ENCODE measurements at regions not wholly inside any gene's neighbourhood (a gene's known extent, or its start where the extent isn't known, plus 50 kb on each side); places are given as distances from the start of the nearest gene placed in this dataset.
A peak's percentile ranks its signal among the peaks of the same experiment; 100 is the strongest.

DNA sequence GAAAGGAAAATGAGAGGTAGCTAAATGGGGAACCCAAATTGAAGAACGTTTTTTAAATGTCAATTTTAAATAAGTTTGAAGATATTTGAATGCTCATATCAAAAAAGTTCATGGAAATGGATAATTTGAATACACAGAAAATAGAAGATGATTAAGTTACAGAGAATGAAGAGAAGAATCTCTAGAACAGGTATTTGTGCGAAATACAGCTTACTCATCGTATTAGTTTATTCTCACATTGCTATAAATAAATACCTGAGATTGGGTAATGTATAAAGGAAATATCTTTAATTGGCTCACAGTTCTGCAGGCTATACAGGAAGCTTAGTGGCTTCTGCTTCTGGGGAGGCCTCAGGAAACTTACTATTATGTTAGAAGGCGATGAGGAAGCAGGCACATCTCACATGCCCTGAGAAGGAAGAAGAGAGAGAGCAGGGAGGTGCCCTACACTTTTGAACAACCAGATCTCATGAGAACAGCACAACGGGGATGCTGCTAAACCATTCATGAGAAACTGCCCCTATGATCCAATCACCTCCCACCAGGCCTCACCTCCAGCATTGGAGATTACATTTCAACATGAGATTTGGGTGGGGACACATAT lies 89.7 kb upstream of the DTNA start:
- no peak for DNase-seq (ENCODE audit: low spot score)
- in situ Hi-C loops (cut with HindIII; ENCODE audit: low sequenced_read_pairs), result no loop called here

DNA sequence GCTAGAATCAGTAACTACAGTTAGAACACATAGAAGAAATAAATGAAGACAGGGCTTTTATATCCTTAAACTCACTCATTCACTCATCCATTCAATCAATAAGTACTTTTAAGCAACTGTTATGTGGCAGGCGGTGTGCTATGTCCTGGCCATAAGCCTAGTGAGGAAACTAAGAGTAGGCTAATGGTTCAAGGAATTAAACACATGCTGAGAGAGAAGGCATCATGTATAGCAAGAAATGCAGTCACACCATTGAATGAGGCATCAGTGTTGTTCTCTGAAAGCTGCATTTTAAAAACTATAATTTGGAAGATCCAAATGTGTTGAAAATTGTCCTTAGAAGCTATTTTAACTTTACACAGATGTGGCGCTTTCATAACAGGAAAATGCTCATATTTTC lies 86.5 kb upstream of the DTNA start:
- in situ Hi-C loops (cut with HindIII; ENCODE audit: low sequenced_read_pairs), result no loop called here
- DNase-seq (ENCODE audit: low spot score), result no peak

GRCh38 chr18:34624551-34624950 lies 85.5 kb upstream of the DTNA start:
- in situ Hi-C loops (cut with HindIII; ENCODE audit: low sequenced_read_pairs), result no loop called here
- DNase-seq (ENCODE audit: low spot score), result no peak

- no peak for DNase-seq (ENCODE audit: low spot score)
- in situ Hi-C loops (cut with HindIII; ENCODE audit: low sequenced_read_pairs), result no loop called here
These were observed 83.5 kb upstream of the DTNA start for GRCh38 chr18:34626404-34627136.

GRCh38 chr18:34627137-34627920 lies 82.8 kb upstream of the DTNA start:
- DNase-seq (ENCODE audit: low spot score), result no peak
- in situ Hi-C loops (cut with HindIII; ENCODE audit: low sequenced_read_pairs), result no loop called here

DNA sequence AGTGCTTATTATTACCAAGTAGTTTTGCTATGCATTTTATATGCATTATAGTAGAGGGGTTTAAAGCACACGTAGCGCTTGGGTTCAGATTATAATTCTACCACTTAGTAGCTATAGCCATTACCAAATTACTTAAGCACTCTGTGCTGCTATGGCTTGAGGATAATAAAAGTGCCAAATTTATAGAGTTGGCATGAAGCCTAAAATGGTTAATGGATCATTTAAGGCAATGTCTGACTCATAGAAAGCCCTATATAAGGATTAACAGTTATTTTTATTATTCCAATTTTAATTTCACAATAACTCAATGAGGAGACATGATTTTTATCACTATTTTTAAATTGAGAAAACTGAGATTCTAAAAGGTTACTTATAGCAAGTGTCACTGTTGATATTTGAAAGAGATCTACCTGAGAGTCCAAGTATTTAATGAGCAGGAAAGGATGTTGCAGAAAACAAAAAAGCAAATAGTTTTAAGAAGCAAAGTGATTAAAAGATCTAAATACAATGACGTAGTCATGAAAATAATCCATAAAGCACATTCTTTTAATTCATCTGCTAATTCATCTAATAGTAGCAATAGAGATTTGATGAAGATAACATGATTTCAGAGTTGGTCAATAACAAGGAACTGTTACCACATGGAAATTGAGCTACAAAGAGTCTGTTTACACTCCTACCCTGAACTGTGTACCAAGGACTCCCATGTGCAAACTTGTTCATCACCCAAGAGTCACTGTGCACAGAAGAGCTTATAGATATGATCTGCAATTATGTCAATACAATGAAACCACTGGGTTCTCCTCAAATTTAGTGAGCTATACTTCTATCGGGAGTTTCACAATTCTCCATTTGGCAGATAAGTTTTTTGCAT lies 78.8 kb upstream of the DTNA start:
- DNase-seq (ENCODE audit: low spot score), result peak; percentile 33
- in situ Hi-C loops (cut with HindIII; ENCODE audit: low sequenced_read_pairs), result no loop called here

- DNase-seq (ENCODE audit: low spot score), result peak; percentile 96
- in situ Hi-C loops (cut with HindIII; ENCODE audit: low sequenced_read_pairs), result no loop called here
These were observed 77.8 kb upstream of the DTNA start for GRCh38 chr18:34632321-34632720.

GRCh38 chr18:34633368-34633767 lies 76.7 kb upstream of the DTNA start:
- in situ Hi-C loops (cut with HindIII; ENCODE audit: low sequenced_read_pairs), result no loop called here

DNA sequence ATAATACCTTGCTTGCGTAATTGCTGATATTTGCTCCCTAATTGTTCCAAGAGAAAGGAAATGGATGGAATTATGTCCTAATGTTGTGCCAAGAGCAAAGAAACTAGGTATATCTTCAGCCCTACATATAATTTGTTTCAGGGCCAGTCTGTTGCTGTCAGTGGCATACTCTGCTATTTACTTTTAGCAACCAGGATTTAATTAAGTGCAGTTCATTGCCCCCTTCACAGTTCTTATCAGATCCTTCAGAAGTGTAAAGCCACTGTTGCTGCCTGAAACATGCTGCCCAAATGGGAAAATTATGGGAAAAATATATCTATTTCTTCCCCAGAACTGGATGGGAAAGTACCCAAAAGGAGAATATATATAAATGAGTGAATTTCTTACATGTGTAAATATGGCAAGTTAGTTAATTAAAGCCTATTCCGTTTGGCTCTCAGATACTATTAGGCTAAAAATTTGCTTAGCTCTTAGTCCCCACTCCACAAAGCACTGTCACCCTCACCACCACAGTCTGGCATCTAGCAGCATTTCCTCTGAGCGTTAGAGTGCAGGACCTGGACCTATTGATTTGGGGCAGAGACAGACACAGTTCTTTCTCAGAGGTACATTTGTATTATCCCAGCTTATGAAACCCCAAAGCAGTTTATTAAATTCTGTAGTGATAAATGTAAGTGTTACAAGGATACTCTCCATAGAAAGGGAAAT lies 72.8 kb upstream of the DTNA start:
- no peak for DNase-seq (ENCODE audit: low spot score)
- in situ Hi-C loops (cut with HindIII; ENCODE audit: low sequenced_read_pairs), result no loop called here

More at GRCh38 chr18:34633368-34633767, 76.7 kb upstream of the DTNA start:
- DNase-seq (ENCODE audit: low spot score), result peak; percentile 60

GRCh38 chr18:34639687-34640086 lies 70.4 kb upstream of the DTNA start:
- DNase-seq (ENCODE audit: low spot score), result peak; percentile 79
- in situ Hi-C loops (cut with HindIII; ENCODE audit: low sequenced_read_pairs), result no loop called here

GRCh38 chr18:34640276-34640675 lies 69.8 kb upstream of the DTNA start:
- no peak for DNase-seq (ENCODE audit: low spot score)
- in situ Hi-C loops (cut with HindIII; ENCODE audit: low sequenced_read_pairs), result no loop called here

GRCh38 chr18:34643989-34644388 lies 66.1 kb upstream of the DTNA start:
- DNase-seq (ENCODE audit: low spot score), result no peak
- in situ Hi-C loops (cut with HindIII; ENCODE audit: low sequenced_read_pairs), result no loop called here

DNA sequence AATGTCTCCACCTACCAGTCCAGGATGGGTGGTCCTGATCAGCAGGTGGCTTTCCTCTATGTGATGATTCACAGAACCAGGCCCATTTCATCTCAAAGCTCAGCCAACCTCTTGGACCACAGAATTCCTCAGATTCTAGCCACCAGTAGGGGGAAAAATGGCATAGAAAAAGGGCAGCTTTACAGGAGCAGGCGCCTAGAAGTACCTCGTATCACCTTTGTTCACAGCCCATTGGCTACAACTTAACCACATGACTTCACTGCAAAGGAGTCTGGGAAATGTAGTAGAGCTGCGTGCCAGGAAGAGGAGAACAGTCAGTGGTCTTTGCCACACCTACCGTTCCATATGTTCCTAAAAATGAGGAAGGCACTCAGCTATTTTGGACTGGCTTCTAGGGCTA lies 62.8 kb upstream of the DTNA start:
- no peak for DNase-seq (ENCODE audit: low spot score)
- in situ Hi-C loops (cut with HindIII; ENCODE audit: low sequenced_read_pairs), result no loop called here

DNA sequence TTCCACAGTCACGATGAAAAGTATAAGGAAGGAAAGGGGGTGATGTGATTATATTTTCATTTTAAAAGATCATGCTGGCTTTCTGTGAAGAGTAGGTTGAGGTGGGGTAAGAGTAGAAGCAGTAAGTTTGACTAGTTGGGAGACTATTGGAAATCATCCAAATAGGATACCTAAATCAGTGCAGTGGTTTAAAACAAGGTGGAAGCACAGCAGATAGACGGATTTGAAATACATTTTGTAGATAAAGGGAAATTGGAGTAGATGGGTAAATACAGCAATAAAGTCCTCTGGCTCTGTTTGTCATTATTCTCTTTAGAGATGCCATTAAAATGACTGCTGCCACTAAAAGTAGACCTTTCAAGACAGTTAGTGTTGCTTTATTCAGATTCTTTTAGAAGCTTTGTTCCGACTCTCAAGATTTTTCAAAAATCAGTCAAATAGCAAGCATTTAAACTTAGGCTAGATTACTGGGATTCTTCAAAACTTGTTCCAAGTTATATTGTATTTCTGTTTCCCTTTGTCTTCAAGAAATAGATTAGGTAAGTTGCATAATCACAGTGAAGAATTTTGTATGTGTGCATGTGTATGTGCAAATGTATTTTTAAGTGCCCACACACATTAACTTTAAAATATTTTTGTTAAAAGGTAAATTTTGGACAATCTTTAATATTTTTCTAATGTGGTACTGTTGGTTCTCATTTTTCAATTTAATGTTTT lies 61.7 kb upstream of the DTNA start:
- in situ Hi-C loops (cut with HindIII; ENCODE audit: low sequenced_read_pairs), result no loop called here
- no peak for DNase-seq (ENCODE audit: low spot score)

DNA sequence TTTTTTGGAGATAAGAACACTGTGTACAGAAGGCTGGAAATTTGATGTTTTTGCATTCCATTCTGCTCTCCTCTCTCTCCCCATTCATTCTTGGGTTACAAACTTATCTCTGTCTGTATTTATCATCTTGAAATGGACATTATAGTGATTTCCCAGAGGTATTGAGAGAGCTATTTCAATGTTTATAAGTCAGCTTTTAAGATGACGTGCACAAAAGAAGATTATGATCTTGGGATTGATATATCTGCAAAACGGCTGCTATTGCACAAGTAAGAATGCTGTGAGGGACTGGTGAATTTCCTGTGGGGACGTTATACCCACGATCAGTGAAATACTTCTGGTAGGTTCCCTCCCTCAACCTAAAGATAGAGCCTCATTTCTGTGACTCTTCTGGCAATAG lies 61.0 kb upstream of the DTNA start:
- DNase-seq (ENCODE audit: low spot score), result no peak
- in situ Hi-C loops (cut with HindIII; ENCODE audit: low sequenced_read_pairs), result no loop called here

DNA sequence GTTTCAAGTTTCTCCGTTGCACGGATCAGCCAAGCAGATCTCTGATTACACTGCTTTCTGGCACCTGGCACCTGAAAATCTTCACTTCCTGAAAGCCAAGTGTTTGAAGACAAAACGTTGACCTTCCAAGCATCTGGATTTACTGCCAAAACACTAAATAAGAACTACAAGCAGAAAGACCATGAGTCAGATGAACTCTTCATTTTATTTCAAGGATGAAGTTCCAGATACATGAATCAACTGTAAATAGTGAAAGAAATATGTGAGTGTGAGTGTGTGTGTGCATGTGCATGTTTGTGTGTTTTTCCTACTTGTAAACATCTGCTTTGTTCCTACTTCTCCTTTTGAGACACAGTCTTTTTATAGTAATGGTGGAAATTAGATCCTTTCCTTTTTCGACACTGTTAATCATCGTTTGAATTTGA lies 60.0 kb upstream of the DTNA start:
- no peak for DNase-seq (ENCODE audit: low spot score)
- in situ Hi-C loops (cut with HindIII; ENCODE audit: low sequenced_read_pairs), result no loop called here

DNA sequence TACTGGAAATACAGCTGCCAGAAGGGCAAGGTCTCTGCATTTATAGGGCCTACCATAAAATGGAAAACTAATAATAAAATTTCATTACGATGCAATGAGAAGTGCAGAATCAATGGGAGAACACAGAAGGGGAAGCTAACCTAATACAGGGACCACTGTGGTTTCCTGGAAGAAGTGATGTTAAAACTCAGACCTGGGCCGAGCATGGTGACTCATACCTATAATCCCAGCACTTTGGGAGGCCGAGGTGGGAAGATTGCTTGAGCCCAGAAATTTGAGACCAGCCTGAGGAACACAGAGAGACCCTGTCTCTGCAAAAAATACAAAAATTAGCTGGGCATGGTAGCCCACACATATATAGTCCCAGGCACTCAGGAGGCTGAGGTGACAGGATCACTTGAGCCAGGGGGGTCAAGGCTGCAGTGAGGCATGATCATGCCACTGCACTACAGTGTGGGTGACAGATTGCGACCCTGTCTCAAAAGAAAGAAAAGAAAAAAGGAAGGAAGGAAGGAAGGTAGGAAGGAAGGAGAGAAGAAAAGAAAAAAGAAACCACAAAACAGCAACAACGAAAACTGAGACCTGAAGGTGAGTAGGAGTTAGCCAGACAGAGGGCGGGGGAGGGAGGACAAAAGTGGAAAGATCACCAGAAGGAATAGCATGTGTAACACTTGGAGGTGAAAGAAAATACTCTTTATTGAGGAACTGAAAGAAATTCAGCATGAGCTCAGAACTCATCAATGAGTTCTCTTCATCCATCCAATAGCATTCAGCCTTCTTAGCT lies 58.3 kb upstream of the DTNA start:
- in situ Hi-C loops (cut with HindIII; ENCODE audit: low sequenced_read_pairs), result no loop called here
- no peak for DNase-seq (ENCODE audit: low spot score)

DNA sequence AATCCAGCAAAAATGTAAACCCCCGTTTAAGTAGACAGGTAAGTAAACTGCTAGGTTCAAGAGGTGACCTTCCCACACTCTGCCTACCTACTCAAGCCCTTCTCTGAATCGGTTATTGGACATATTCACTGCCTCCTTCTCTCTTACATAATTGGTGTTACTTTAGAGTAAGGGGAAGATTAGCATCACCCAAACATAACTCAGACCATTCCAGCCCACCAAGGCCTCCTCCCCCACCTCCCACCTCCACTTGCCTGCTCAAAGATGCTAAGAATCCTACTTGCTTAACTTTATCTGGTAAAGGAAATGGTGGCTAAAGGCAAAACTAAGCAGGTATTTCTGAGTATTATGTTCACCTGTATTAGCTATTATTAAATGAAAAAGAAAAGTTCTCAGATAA lies 55.0 kb upstream of the DTNA start:
- DNase-seq (ENCODE audit: low spot score), result no peak
- in situ Hi-C loops (cut with HindIII; ENCODE audit: low sequenced_read_pairs), result no loop called here

Data from G401 (cell line).